ENCODE measurements at regions not wholly inside any gene's neighbourhood (a gene's known extent, or its start where the extent isn't known, plus 50 kb on each side); places are given as distances from the start of the nearest gene placed in this dataset.

DNA sequence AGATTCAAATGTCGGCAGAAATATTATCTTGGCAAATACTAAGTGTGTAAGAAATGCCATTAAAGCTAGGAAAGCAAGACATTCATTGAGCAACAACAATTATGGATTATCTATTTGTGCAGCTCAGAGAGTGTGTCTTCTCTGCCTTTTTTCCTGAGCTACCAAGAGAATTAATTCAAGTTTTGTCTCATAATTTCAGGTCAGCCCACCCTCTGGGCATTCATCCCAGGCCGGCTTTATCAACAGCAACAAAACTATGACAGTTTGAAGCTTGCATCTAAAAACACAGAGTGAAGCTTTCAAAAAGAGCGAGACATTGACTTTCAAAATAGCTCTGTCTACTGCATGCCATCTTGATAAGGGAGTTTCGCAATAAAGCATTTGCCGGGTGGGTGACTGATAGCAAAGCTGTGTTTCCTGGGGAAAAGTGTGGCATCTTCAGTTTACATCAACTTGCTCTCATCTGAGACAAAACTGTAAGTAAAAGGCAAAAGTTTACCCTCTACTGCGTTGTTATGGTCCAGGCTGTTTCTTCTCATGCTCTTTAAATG is 182.4 kb downstream of the IRX1 start:
- H3K9ac ChIP-seq (ENCODE audit: extremely low read depth, low read length, poor library complexity, severe bottlenecking): no peak overlapping the region
- no peaks in the 10 kb centered on the region for H3K36me3 ChIP-seq (ENCODE audit: control insufficient read depth, insufficient read depth, low read length)
- TF ChIP-seq, protein P1, sequence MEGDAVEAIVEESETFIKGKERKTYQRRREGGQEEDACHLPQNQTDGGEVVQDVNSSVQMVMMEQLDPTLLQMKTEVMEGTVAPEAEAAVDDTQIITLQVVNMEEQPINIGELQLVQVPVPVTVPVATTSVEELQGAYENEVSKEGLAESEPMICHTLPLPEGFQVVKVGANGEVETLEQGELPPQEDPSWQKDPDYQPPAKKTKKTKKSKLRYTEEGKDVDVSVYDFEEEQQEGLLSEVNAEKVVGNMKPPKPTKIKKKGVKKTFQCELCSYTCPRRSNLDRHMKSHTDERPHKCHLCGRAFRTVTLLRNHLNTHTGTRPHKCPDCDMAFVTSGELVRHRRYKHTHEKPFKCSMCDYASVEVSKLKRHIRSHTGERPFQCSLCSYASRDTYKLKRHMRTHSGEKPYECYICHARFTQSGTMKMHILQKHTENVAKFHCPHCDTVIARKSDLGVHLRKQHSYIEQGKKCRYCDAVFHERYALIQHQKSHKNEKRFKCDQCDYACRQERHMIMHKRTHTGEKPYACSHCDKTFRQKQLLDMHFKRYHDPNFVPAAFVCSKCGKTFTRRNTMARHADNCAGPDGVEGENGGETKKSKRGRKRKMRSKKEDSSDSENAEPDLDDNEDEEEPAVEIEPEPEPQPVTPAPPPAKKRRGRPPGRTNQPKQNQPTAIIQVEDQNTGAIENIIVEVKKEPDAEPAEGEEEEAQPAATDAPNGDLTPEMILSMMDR (conservative IDR thresholded peaks at IDR 0.05): no peak
- no peaks in the 10 kb centered on the region for H3K36me3 Mint-ChIP-seq (ENCODE audit: low read depth)
- no peak overlapping the region for H3K4me3 Mint-ChIP-seq
- 90 to 92% methylated on average over 6 of the region's 6 CpGs for WGBS, 2 experiments (ENCODE audit: insufficient coverage in 1 of 2, insufficient read length in 1 of 2)
- H3K9me3 Mint-ChIP-seq: no peaks in the 10 kb centered on the region
- no peaks in the 10 kb centered on the region for H3K4me1 ChIP-seq (ENCODE audit: control insufficient read depth, insufficient read depth, low read length)
- H3K27me3 Mint-ChIP-seq (ENCODE audit: insufficient read depth): no peaks in the 10 kb centered on the region
- H3K4me1 Mint-ChIP-seq: no peaks in the 10 kb centered on the region
- H3K27ac Mint-ChIP-seq: no peak overlapping the region
- H3K4me3 ChIP-seq (ENCODE audit: low read length): no peak overlapping the region
- no peaks in the 10 kb centered on the region for H3K9me3 ChIP-seq (ENCODE audit: control insufficient read depth, low read length)
- H3K27ac ChIP-seq (ENCODE audit: low read depth, low read length): no peak overlapping the region
- no peak for DNase-seq
- no peaks in the 10 kb centered on the region for H3K27me3 ChIP-seq (ENCODE audit: control insufficient read depth, insufficient read depth, low read length, poor library complexity, severe bottlenecking)

DNA sequence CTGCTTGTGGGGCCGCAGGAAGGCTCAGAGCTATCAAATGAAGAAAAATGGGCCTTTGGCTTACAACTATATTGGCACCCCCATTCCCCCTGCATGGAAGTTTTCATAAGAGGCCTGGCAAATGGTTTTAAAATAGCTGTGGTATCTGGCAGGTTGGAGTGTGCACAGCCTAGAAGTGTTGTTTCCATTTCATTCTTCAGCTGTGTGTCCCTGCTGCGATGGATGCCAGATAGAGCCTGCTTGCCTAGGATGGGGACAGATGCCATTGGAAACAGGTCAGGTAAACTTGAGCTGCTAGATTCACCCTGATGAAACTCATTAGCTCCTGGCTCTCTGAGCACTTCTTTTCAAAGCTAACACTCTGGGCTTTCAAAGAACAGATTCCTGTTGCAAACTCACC is 183.3 kb downstream of the IRX1 start:
- H3K36me3 Mint-ChIP-seq (ENCODE audit: low read depth): no peaks in the 10 kb centered on the region

DNA sequence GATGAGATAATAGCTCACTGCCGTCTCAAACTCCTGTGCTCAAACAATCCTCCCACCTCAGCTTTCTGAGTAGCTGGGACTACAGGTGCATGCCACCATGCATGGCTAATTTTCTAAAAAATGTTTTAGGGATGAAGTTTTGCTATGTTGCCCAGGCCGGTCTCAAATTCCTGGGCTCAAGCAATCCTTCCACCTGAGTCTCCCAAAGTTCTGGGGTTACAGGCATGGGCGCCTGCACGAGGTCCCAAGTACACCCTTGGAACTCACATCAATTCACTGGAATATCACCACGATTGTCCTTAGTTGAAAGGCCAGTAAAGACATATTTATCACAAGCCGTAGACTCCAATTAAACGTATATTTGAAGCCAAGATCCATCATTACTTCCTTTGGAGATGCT is 184.6 kb downstream of the IRX1 start:
- H3K36me3 ChIP-seq (ENCODE audit: control insufficient read depth, insufficient read depth, low read length): no peaks in the 10 kb centered on the region
- no peak overlapping the region for H3K4me3 Mint-ChIP-seq
- TF ChIP-seq, protein P1 (conservative IDR thresholded peaks at IDR 0.05): no peak
- H3K9me3 ChIP-seq (ENCODE audit: control insufficient read depth, low read length): no peaks in the 10 kb centered on the region
- no peak overlapping the region for H3K27ac Mint-ChIP-seq
- H3K4me1 Mint-ChIP-seq: no peaks in the 10 kb centered on the region
- no peaks in the 10 kb centered on the region for H3K36me3 Mint-ChIP-seq (ENCODE audit: low read depth)
- no peak overlapping the region for H3K27ac ChIP-seq (ENCODE audit: low read depth, low read length)
- no peak for DNase-seq
- no peaks in the 10 kb centered on the region for H3K9me3 Mint-ChIP-seq
- no peaks in the 10 kb centered on the region for H3K27me3 ChIP-seq (ENCODE audit: control insufficient read depth, insufficient read depth, low read length, poor library complexity, severe bottlenecking)
- no peak overlapping the region for H3K4me3 ChIP-seq (ENCODE audit: low read length)
- no peaks in the 10 kb centered on the region for H3K4me1 ChIP-seq (ENCODE audit: control insufficient read depth, insufficient read depth, low read length)
- WGBS, 2 experiments (ENCODE audit: insufficient coverage in 1 of 2, insufficient read length in 1 of 2): 91 to 96% methylated on average over 3 to 7 of the region's 7 CpGs
- H3K9ac ChIP-seq (ENCODE audit: extremely low read depth, low read length, poor library complexity, severe bottlenecking): no peak overlapping the region
- no peaks in the 10 kb centered on the region for H3K27me3 Mint-ChIP-seq (ENCODE audit: insufficient read depth)

More for the DNA sequence above, 183.3 kb downstream of the IRX1 start:
- no peaks in the 10 kb centered on the region for H3K9me3 ChIP-seq (ENCODE audit: control insufficient read depth, low read length)
- no peak overlapping the region for H3K4me3 ChIP-seq (ENCODE audit: low read length)
- Mint-ChIP-seq H3K9me3 (no peaks in the 10 kb centered on the region), H3K27ac (no peak overlapping the region), H3K4me1 (no peaks in the 10 kb centered on the region), H3K27me3 (ENCODE audit: insufficient read depth) (no peaks in the 10 kb centered on the region), H3K4me3 (no peak overlapping the region)
- TF ChIP-seq, protein P1 (conservative IDR thresholded peaks at IDR 0.05): no peak
- no peaks in the 10 kb centered on the region for H3K4me1 ChIP-seq (ENCODE audit: control insufficient read depth, insufficient read depth, low read length)
- H3K9ac ChIP-seq (ENCODE audit: extremely low read depth, low read length, poor library complexity, severe bottlenecking): no peak overlapping the region
- no peak for DNase-seq
- H3K36me3 ChIP-seq (ENCODE audit: control insufficient read depth, insufficient read depth, low read length): no peaks in the 10 kb centered on the region
- no peaks in the 10 kb centered on the region for H3K27me3 ChIP-seq (ENCODE audit: control insufficient read depth, insufficient read depth, low read length, poor library complexity, severe bottlenecking)
- no peak overlapping the region for H3K27ac ChIP-seq (ENCODE audit: low read depth, low read length)
- 98 to 100% methylated on average over 2 of the region's 2 CpGs for WGBS, 2 experiments (ENCODE audit: insufficient coverage in 1 of 2, insufficient read length in 1 of 2)

Data from endodermal cell (in vitro differentiated cells).